GM13976 (cell line): ENCODE measurements at regions not wholly inside any gene's neighbourhood (a gene's known extent, or its start where the extent isn't known, plus 50 kb on each side); places are given as distances from the start of the nearest gene placed in this dataset.

Experiments used
- DNase-seq: peaks from one replicate; pipeline ENCODE4 v3.0.0; 2012; ENCODE audit warnings: low spot score
- CTCF ChIP-seq: IDR thresholded peaks from 2 replicates; pipeline ENCODE4 v1.5.1; 2012; ENCODE audit warnings: borderline replicate concordance, mild to moderate bottlenecking; ENCODE audit not compliant: insufficient read depth; ENCODE audit errors: extremely low read depth, missing control alignments, control extremely low read depth
- in situ Hi-C: fragments of 300-500 bp; cut with MboI; formaldehyde crosslinking; loops from one replicate; pipeline ENCODE4 v1.12.0; 2022; ENCODE audit warnings: low sequenced_read_pairs, mixed read lengths, inconsistent platforms; ENCODE audit not compliant: unreplicated experiment

DNA sequence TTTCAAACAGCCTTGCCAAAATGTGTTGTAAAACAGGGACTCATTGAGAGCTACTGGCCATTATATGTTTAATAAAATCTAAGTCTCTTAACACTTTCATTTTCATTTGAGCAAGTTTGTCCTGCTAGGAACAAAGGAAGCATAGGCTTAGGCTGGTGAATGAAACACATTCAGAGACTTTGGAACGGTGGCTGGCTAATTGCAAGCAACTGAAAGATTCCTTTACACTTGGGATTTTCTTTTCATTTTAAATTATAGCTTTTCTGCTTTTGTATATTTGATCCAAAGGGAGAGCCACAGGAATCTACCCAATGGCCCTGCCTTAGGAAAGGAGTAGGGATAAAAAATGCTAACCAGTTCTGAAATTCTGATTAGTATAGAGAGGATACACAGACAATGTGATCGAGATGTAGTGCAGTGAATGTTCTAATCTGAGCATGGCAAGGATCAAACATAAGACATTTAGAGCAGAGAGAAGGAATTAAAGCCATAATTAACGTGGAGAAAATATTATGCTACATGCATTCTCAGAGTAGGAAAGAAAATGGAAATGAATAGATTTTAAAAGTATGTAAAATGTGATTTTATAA is 911.4 kb upstream of the SLC39A10 start:
- DNase-seq = no peak
- TF ChIP-seq CTCF = no peak
- in situ Hi-C loops = no loop called here

DNA sequence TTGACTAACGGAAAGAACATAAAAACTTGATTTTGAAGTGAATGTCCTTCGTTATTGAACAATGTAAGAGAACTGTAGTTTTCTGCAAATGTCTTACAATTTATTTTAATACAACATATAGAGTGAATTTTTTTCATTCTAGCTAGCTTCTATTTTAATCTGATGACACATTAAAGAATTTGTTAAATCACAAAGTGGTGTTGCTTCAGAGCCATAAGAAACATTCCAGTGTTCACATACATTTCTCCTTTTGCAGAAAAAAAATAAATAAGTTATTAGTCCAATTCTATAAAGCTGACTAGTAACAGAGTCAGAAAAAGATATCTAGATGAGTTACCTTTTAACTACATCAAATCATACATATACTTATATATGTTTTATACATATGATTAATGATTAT is 914.3 kb upstream of the SLC39A10 start:
- TF ChIP-seq CTCF = no peak
- in situ Hi-C loops = no loop called here
- no peak for DNase-seq

- TF ChIP-seq CTCF = no peak
- in situ Hi-C loops = no loop called here
- no peak for DNase-seq
Observed at GRCh38 chr2:194739217-194739616, 917.8 kb upstream of the SLC39A10 start.

DNA sequence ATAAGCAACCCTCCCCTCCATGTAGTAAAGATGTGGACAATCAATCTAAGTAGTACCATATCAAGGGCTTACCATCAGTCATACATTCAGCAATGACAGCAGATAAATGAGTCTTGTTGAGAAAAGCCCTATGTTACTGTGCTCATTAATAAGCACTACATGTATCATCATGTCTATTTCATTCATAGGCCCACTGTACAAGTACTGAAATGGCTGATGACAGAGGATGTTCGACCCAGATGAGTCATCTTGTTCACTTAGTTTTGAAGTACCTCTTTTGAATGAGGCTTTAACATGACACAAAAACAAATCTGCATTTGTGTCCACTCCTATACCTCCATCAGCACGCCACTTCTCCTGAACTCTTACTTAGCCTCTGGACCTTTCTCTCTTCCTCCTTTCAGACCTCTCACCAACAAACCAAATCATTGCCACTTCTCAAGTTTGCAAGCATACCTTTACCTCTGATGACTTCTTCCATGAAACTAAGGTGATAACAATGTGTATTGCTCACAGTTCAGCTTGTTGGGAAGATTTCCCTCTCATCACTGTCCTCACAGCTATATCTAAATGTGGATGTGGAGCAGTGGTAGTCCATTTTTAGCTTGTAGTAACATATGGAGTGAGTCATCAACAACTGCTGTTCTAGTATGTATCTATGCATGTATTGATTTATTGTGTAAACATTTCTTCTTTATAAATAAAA is 921.0 kb upstream of the SLC39A10 start:
- no peak for TF ChIP-seq CTCF
- DNase-seq = no peak
- in situ Hi-C loops = no loop called here

DNA sequence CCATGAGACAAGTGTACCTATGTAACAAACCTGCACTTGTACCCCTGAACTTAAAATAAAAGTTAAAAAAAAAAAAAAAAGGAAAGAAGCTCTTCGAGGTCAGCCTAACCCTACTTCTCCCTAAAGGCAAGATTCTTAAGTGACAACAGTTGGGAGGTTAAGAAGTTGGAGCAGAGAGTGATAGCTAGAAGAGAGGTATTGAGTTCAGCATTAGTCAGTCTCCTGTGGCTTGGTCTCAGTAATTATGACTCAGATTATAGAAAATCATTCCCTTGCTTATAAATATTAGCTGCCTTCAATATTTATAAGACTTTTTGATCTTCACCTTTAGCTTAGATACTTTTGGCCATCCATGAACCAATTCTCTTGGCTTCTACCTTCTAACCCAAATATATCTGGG is 926.8 kb upstream of the SLC39A10 start:
- in situ Hi-C loops = no loop called here
- no peak for DNase-seq
- no peak for TF ChIP-seq CTCF

GRCh38 chr2:194725169-194725568 is 931.9 kb upstream of the SLC39A10 start:
- no peak for DNase-seq
- no peak for TF ChIP-seq CTCF
- in situ Hi-C loops = no loop called here
